Ishikawa (cell line): ENCODE measurements at regions not wholly inside any gene's neighbourhood (a gene's known extent, or its start where the extent isn't known, plus 50 kb on each side); places are given as distances from the start of the nearest gene placed in this dataset.

Experiments
- EGR1 ChIP-seq: IDR thresholded peaks from 2 replicates; pipeline ENCODE4 v1.6.1; 2012
- EP300 ChIP-seq: IDR thresholded peaks from 2 replicates; pipeline ENCODE4 v1.6.1; 2012; ENCODE audit warnings: borderline replicate concordance
- FOXM1 ChIP-seq: IDR thresholded peaks from 2 replicates; pipeline ENCODE4 v1.6.1; 2012; ENCODE audit warnings: low read depth, borderline replicate concordance
- MAX ChIP-seq: IDR thresholded peaks from 2 replicates; pipeline ENCODE4 v1.6.1; 2012
- RAD21 ChIP-seq: IDR thresholded peaks from 2 replicates; pipeline ENCODE4 v1.6.1; 2012; ENCODE audit warnings: low read depth
- REST ChIP-seq: IDR thresholded peaks from 2 replicates; pipeline ENCODE4 v1.6.1; 2012; ENCODE audit warnings: low read depth, mild to moderate bottlenecking
- TAF1 ChIP-seq: IDR thresholded peaks from 2 replicates; pipeline ENCODE4 v1.6.1; 2012; ENCODE audit warnings: low read depth, mild to moderate bottlenecking
- TCF12 ChIP-seq: IDR thresholded peaks from 2 replicates; pipeline ENCODE4 v1.6.1; 2012; ENCODE audit warnings: low read depth
- TEAD4 ChIP-seq: IDR thresholded peaks from 2 replicates; pipeline ENCODE4 v1.6.1; 2012
- USF1 ChIP-seq: IDR thresholded peaks from 2 replicates; pipeline ENCODE4 v1.6.1; 2012
- YY1 ChIP-seq: IDR thresholded peaks from 2 replicates; pipeline ENCODE4 v1.6.1; 2012; ENCODE audit warnings: low read depth
- ZBTB7A ChIP-seq: IDR thresholded peaks from 2 replicates; pipeline ENCODE4 v1.6.1; 2012; ENCODE audit warnings: low read depth

GRCh38 chr5:101860563-101860962 is 435.5 kb downstream of the SLCO4C1 start:
- TF ChIP-seq EGR1 (no peak), TEAD4 (no peak), TAF1 (no peak), ZBTB7A (no peak), REST (no peak), TCF12 (no peak), FOXM1 (no peak), EP300 (no peak), MAX (no peak), RAD21 (no peak), USF1 (no peak), YY1 (no peak)
